Bronchial epithelial cell (primary cell): ENCODE measurements at regions not wholly inside any gene's neighbourhood (a gene's known extent, or its start where the extent isn't known, plus 50 kb on each side); places are given as distances from the start of the nearest gene placed in this dataset.

ENCODE experiments used
- DNase-seq: peaks from one replicate; pipeline ENCODE4 v3.0.0-alpha.2; 2010; ENCODE audit warnings: low read depth
- FAIRE-seq: peaks from 2 replicates; lab custom pipeline; 2011; peaks lifted over from hg19 to GRCh38; lab: Jason Lieb, UNC
- H3K27me3 ChIP-seq: 2 replicates; pipeline ENCODE4 v1.5.1; 2011; ENCODE audit warnings: low read length; ENCODE audit not compliant: control insufficient read depth, insufficient read depth
- H3K36me3 ChIP-seq: 2 replicates; pipeline ENCODE4 v1.5.1; 2011; ENCODE audit warnings: low read length; ENCODE audit not compliant: control insufficient read depth, insufficient read depth
- H3K4me3 ChIP-seq: 2 replicates; pipeline ENCODE4 v1.5.1; 2011; ENCODE audit warnings: mild to moderate bottlenecking, low read depth, low read length, control low read depth
- TF ChIP-seq, protein P1 (sequence below): IDR thresholded peaks from 2 replicates; pipeline ENCODE4 v1.5.1; 2011; ENCODE audit warnings: mild to moderate bottlenecking, moderate library complexity, low read length, control low read depth, inconsistent platforms; ENCODE audit not compliant: insufficient read depth, severe bottlenecking

DNA sequence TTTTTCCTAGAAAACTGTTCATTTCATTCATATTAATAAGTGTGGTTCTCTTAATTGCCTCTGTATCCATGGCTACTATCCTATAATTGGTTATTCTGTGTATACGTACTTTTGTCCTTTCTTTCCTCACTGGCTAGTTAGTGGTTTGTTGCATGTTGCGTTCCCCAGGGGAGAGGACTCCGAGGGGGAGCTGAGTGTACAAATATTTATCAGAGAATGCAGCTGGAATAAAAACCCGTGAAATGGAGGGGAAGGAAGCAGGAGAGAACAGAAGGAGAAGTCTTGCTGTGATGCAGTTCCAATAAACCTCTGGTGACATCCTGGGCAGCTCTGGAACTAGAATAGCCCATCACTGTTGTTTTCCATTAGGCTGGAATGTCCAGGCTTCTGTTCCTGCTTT is 117.1 kb upstream of the RGS6 start:
- FAIRE-seq: no peak
- TF ChIP-seq, protein P1, sequence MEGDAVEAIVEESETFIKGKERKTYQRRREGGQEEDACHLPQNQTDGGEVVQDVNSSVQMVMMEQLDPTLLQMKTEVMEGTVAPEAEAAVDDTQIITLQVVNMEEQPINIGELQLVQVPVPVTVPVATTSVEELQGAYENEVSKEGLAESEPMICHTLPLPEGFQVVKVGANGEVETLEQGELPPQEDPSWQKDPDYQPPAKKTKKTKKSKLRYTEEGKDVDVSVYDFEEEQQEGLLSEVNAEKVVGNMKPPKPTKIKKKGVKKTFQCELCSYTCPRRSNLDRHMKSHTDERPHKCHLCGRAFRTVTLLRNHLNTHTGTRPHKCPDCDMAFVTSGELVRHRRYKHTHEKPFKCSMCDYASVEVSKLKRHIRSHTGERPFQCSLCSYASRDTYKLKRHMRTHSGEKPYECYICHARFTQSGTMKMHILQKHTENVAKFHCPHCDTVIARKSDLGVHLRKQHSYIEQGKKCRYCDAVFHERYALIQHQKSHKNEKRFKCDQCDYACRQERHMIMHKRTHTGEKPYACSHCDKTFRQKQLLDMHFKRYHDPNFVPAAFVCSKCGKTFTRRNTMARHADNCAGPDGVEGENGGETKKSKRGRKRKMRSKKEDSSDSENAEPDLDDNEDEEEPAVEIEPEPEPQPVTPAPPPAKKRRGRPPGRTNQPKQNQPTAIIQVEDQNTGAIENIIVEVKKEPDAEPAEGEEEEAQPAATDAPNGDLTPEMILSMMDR: no peak
- H3K4me3 ChIP-seq: no peak overlapping the region
- no peaks in the 10 kb centered on the region for H3K27me3 ChIP-seq
- DNase-seq: no peak
- H3K36me3 ChIP-seq: no peaks in the 10 kb centered on the region

DNA sequence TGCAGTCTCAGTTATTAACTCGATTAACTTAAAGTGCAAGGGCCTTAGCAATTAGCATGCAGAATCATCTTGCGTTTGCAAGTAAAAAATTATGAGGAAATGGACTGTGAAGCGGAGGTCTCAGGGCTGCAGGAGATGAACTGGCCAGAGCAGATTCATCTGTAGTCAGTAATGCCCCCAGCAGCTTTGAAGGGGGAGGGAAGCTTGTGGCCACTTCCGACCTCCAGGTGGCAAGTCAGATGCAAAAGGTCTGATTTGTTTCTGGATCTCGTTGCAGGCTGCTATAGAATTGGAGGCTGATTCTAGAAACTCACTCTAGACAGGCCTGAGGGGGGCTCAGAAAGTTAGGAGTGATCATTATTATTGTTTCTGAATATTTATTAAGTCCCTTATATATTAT is 107.4 kb upstream of the RGS6 start:
- FAIRE-seq: no peak
- DNase-seq: no peak

DNA sequence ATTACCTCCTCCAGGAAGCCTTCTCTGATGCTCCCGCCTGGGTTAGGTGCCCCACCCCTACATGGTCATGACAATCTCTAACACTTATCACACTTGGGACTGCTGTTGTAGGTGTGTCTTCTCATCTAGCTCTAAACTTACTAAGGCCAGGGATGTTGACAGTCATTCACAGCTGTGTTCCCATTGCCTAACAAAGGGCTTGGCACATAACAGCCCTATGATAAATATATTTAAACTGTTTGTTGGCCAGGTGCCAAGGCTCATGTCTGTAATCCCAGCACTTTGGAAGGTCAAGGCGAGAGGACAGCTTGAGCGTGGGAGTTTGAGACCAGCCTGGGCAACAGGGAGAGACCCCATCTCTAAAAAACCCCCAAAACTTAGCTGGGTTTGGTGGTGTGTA is 98.8 kb upstream of the RGS6 start:
- DNase-seq (no peak), FAIRE-seq (no peak)
- TF ChIP-seq, protein P1: no peak
- Histone ChIP-seq H3K36me3 (no peaks in the 10 kb centered on the region), H3K4me3 (no peak overlapping the region), H3K27me3 (no peaks in the 10 kb centered on the region)

More for the DNA sequence above, 107.4 kb upstream of the RGS6 start:
- TF ChIP-seq, protein P1: no peak
- Histone ChIP-seq H3K36me3 (no peaks in the 10 kb centered on the region), H3K27me3 (peaks cover 1% of the 10 kb centered on the region), H3K4me3 (no peak overlapping the region)

DNA sequence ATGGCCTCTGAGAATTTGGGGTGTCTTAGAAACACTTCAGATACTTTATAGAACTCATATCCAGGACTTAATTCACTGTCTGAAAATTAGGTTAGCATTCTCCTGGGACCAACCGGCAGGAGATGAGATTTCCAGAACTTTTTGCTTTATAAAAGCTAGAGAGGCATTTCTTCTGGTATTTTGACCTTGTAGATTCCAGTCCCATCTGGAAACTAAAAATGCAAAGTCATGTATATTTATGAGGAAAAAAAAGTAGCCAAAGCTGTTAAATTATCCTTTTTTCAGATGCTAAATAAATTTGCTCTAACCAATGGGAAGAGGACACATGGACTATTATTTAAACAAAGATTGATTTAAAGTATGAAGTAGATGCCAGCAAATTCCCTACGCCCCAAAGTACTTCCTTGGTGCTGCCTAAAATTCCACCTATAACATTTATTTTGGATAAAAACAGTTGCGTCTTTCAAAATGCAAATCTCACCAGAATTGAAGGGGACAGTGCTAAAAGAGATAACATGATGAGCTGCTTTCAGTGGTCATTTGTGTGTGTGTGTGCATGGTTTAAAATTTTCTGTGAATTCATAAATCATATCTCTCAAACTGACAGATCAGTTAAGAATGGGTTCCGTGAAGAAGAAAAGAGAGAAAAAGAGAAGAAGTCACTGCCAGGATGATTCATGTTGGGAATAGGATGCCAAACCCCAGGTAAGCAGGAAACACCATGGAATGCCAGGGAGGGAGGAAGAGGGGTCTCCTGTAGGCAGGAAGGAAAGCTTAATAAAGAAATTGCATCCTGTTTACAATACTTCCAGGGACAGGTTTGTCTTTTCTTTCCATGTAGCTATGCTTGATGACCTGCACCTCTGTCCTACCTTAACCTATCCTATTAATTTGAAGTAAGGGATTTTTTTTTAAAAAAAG is 97.7 kb upstream of the RGS6 start:
- H3K36me3 ChIP-seq: no peaks in the 10 kb centered on the region
- no peaks in the 10 kb centered on the region for H3K27me3 ChIP-seq
- no peak for FAIRE-seq
- no peak for DNase-seq
- TF ChIP-seq, protein P1: no peak
- no peak overlapping the region for H3K4me3 ChIP-seq

DNA sequence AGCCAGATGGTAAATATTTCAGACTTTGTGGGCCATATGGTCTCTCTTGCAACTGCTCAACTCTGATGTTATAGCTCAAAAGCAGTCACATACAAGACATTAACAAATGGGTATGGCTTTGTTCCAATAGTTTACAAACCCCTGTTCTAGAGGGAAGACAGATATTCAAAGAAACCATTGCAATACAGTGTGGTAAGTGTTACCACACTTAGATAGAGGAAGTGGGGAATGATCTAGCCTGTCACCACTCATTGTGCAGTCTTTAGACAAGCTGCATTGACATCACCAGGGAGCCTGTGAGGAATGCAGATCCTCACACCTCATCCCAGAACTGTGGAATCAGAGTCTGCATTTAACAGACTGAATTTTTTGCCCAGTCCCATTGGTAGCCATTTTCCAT is 80.0 kb upstream of the RGS6 start:
- DNase-seq (no peak), FAIRE-seq (no peak)
- Histone ChIP-seq H3K36me3 (no peaks in the 10 kb centered on the region), H3K4me3 (no peak overlapping the region), H3K27me3 (no peaks in the 10 kb centered on the region)
- TF ChIP-seq, protein P1: no peak
